ENCODE measurements at regions not wholly inside any gene's neighbourhood (a gene's known extent, or its start where the extent isn't known, plus 50 kb on each side); places are given as distances from the start of the nearest gene placed in this dataset.

GRCh38 chr1:34433099-34433498 lies 256.4 kb downstream of the C1orf94 start:
- TF ChIP-seq CTCF (IDR thresholded peaks at IDR 0.05) (no peak), POLR2A (IDR thresholded peaks at IDR 0.05) (no peak)

Data from adrenal gland (tissue), 5 donors.